Hepatocyte (in vitro differentiated cells): ENCODE measurements at regions not wholly inside any gene's neighbourhood (a gene's known extent, or its start where the extent isn't known, plus 50 kb on each side); places are given as distances from the start of the nearest gene placed in this dataset.

Experiments
- DNase-seq: peaks from one replicate; pipeline ENCODE4 v3.0.0-alpha.2; 2016; ENCODE audit warnings: low spot score
- H2AFZ ChIP-seq: fragments of 200-600 bp; sonication (generic); 2 replicates; pipeline ENCODE4 v1.6.0; 2016; ENCODE audit warnings: antibody characterized with exemption, mild to moderate bottlenecking
- H3K27ac ChIP-seq: fragments of 200-600 bp; sonication (generic); 2 replicates; pipeline ENCODE4 v1.5.1; 2016; ENCODE audit warnings: mild to moderate bottlenecking
- H3K27me3 ChIP-seq: fragments of 200-600 bp; sonication (generic); 2 replicates; pipeline ENCODE4 v1.6.1; 2016
- H3K36me3 ChIP-seq: fragments of 200-600 bp; sonication (generic); replicated peaks from 2 replicates; pipeline ENCODE4 v1.5.1; 2016; ENCODE audit warnings: low read depth; ENCODE audit not compliant: insufficient read depth
- H3K4me1 ChIP-seq: fragments of 200-600 bp; sonication (generic); 2 replicates; pipeline ENCODE4 v1.5.1; 2016; ENCODE audit warnings: mild to moderate bottlenecking, moderate library complexity; ENCODE audit not compliant: insufficient read depth
- H3K4me2 ChIP-seq: fragments of 200-600 bp; sonication (generic); 2 replicates; pipeline ENCODE4 v1.6.0; 2016
- H3K4me3 ChIP-seq: fragments of 200-600 bp; sonication (generic); 2 replicates; pipeline ENCODE4 v1.5.1; 2016; ENCODE audit warnings: mild to moderate bottlenecking
- H3K79me2 ChIP-seq: fragments of 200-600 bp; sonication (generic); 2 replicates; pipeline ENCODE4 v1.6.0; 2017; ENCODE audit warnings: mild to moderate bottlenecking
- H3K9me2 ChIP-seq: fragments of 200-600 bp; sonication (generic); replicated peaks from 2 replicates; pipeline ENCODE4 v1.6.0; 2017; ENCODE audit warnings: mild to moderate bottlenecking; ENCODE audit not compliant: insufficient read depth
- H3K9me3 ChIP-seq: fragments of 200-600 bp; sonication (generic); 2 replicates; pipeline ENCODE4 v1.5.1; 2016; ENCODE audit warnings: low read depth, mild to moderate bottlenecking
- H4K20me1 ChIP-seq: fragments of 200-600 bp; sonication (generic); 2 replicates; pipeline ENCODE4 v1.6.0; 2016; ENCODE audit warnings: mild to moderate bottlenecking; ENCODE audit not compliant: insufficient read depth, poor library complexity, severe bottlenecking
- CTCF ChIP-seq: fragments of 200-600 bp; sonication (generic); IDR thresholded peaks from 2 replicates; pipeline ENCODE4 v1.5.1; 2016; ENCODE audit warnings: antibody characterized with exemption, mild to moderate bottlenecking; ENCODE audit not compliant: poor library complexity
- EZH2 ChIP-seq: fragments of 200-600 bp; sonication (generic); IDR thresholded peaks from 2 replicates; pipeline ENCODE4 v1.6.1; 2016; ENCODE audit warnings: antibody characterized with exemption, mild to moderate bottlenecking, borderline replicate concordance
- EZH2phosphoT487 ChIP-seq: fragments of 200-600 bp; sonication (generic); IDR thresholded peaks from one replicate; pipeline ENCODE4 v1.6.1; 2018; ENCODE audit warnings: antibody characterized with exemption, mild to moderate bottlenecking, low read depth, moderate library complexity; ENCODE audit not compliant: unreplicated experiment, severe bottlenecking
- WGBS: methylation state at CpG from one replicate; pipeline ENCODE4 v1.1.6; 2016; ENCODE audit warnings: low lambda C conversion rate; ENCODE audit errors: missing lambda C conversion rate; 5-methylcytosine and 5-hydroxymethylcytosine counted together

- no peak overlapping the region for H2AFZ ChIP-seq
- no peaks in the 10 kb centered on the region for H3K79me2 ChIP-seq
- 86% methylated on average over 25 of the region's 35 CpGs for WGBS
- no peak for DNase-seq
- H3K4me3 ChIP-seq, result no peak overlapping the region
- peaks cover 17% of the 10 kb centered on the region for H3K4me1 ChIP-seq
- H3K27ac ChIP-seq, result no peak overlapping the region
- H3K4me2 ChIP-seq, result no peak overlapping the region
- TF ChIP-seq CTCF (no peak), EZH2phosphoT487 (no peak), EZH2 (no peak)
- no peaks in the 10 kb centered on the region for H3K36me3 ChIP-seq
- H3K9me3 ChIP-seq, result no peaks in the 10 kb centered on the region
- no peaks in the 10 kb centered on the region for H3K9me2 ChIP-seq
- peaks cover 41% of the 10 kb centered on the region for H3K27me3 ChIP-seq
- H4K20me1 ChIP-seq, result no peaks in the 10 kb centered on the region
These were observed 78.6 kb upstream of the GATA5 start for GRCh38 chr20:62554214-62554897.

DNA sequence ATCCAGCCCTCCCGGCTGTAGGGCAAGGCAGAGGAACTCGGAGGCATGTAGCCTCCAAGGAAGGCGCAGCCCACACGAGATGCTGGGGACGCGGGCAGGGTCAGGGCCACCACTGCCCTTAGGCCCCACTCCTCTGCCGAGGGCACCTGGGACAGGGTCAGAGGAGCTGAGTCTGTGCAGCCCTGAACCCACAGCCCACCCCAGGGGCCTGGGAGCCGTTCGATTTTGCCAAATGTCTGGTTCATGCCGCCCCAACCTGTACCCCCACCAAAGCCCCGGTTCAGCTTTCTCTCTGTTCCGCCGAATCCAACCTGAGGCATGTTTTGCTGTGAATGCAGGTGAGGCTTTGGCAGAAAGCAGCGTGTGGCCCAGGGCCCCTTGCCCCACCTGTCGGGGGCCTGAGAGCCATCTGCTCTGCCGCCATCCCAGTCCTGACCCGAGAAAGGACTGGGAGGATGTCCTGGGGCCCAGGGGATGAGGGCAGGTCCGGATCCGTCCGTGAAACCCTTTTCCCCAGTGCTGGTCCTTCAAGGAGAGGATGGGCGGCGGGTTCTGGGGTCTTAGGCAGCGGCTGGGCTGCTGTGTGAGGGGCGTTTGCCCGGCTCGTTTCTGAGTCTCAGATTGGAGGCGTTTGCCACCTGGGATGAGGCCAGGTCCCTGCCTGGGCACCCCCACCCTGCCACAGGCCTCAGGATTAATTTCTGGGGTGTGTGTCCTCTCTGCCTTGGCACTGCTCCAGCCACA, 79.3 kb upstream of the GATA5 start:
- Histone ChIP-seq H3K9me2 (no peaks in the 10 kb centered on the region), H3K4me3 (no peak overlapping the region), H3K9me3 (no peaks in the 10 kb centered on the region), H3K4me2 (no peak overlapping the region), H3K27ac (no peak overlapping the region), H3K4me1 (peaks cover 16% of the 10 kb centered on the region), H2AFZ (no peak overlapping the region), H3K36me3 (no peaks in the 10 kb centered on the region), H4K20me1 (no peaks in the 10 kb centered on the region), H3K79me2 (no peaks in the 10 kb centered on the region), H3K27me3 (peaks cover 36% of the 10 kb centered on the region)
- TF ChIP-seq CTCF (no peak), EZH2 (no peak), EZH2phosphoT487 (no peak)
- no peak for DNase-seq
- WGBS, result 85% methylated on average over 27 of the region's 27 CpGs

- Histone ChIP-seq H3K27me3 (peaks cover 28% of the 10 kb centered on the region), H3K4me3 (no peak overlapping the region), H3K79me2 (no peaks in the 10 kb centered on the region), H2AFZ (no peak overlapping the region), H3K27ac (no peak overlapping the region), H3K9me2 (no peaks in the 10 kb centered on the region), H3K9me3 (no peaks in the 10 kb centered on the region), H3K4me2 (no peak overlapping the region), H3K4me1 (peaks cover 9% of the 10 kb centered on the region), H4K20me1 (no peaks in the 10 kb centered on the region), H3K36me3 (no peaks in the 10 kb centered on the region)
- 70% methylated on average over 29 of the region's 29 CpGs for WGBS
- DNase-seq, result no peak
- TF ChIP-seq CTCF (no peak), EZH2 (no peak), EZH2phosphoT487 (no peak)
These were observed 80.0 kb upstream of the GATA5 start for GRCh38 chr20:62555642-62556420.
